NCI-H187 (cell line): ENCODE measurements at regions not wholly inside any gene's neighbourhood (a gene's known extent, or its start where the extent isn't known, plus 50 kb on each side); places are given as distances from the start of the nearest gene placed in this dataset.
"Not testable (repeated sequence)": the region's sequence is repeated elsewhere in the genome, so short reads cannot be mapped to it uniquely, and the experiment has no call there.

Source experiments
- DNase-seq, 2 experiments: peaks; one replicate each; lab custom pipeline; 2025; lab: John Stamatoyannopoulos, UW

GRCh38 chr18:22284581-22285360, 115.4 kb downstream of the GATA6 start:
- no peak for DNase-seq

GRCh38 chr18:22283855-22284254, 114.5 kb downstream of the GATA6 start:
- not testable (repeated sequence) for DNase-seq

GRCh38 chr18:22283397-22283796, 114.0 kb downstream of the GATA6 start:
- no peak for DNase-seq

GRCh38 chr18:22283116-22283395, 113.7 kb downstream of the GATA6 start:
- no peak for DNase-seq

- no peak for DNase-seq
Observed at GRCh38 chr18:22282311-22283115, 113.1 kb downstream of the GATA6 start.

- no peak for DNase-seq
Observed at GRCh38 chr18:22280453-22280750, 111.0 kb downstream of the GATA6 start.

GRCh38 chr18:22279741-22280452, 110.5 kb downstream of the GATA6 start:
- no peak for DNase-seq

- no peak for DNase-seq
Observed at GRCh38 chr18:22278798-22279197, 109.4 kb downstream of the GATA6 start.

- DNase-seq, result no peak
Observed at GRCh38 chr18:22277758-22278157, 108.4 kb downstream of the GATA6 start.

- DNase-seq, result no peak
Observed at GRCh38 chr18:22276334-22276713, 106.9 kb downstream of the GATA6 start.

GRCh38 chr18:22275706-22276333, 106.4 kb downstream of the GATA6 start:
- DNase-seq, result no peak

- DNase-seq, result no peak
Observed at GRCh38 chr18:22273101-22274039, 104.0 kb downstream of the GATA6 start.

GRCh38 chr18:22272242-22272641, 102.9 kb downstream of the GATA6 start:
- DNase-seq, result no peak

- no peak for DNase-seq
Observed at GRCh38 chr18:22271030-22271429, 101.6 kb downstream of the GATA6 start.

- no peak for DNase-seq
Observed at GRCh38 chr18:22268641-22269128, 99.3 kb downstream of the GATA6 start.

GRCh38 chr18:22267697-22268096, 98.3 kb downstream of the GATA6 start:
- DNase-seq, result no peak

- DNase-seq, result no peak
Observed at GRCh38 chr18:22267225-22267624, 97.8 kb downstream of the GATA6 start.

- no peak for DNase-seq
Observed at GRCh38 chr18:22265838-22266237, 96.4 kb downstream of the GATA6 start.

GRCh38 chr18:22260208-22260820, 90.9 kb downstream of the GATA6 start:
- DNase-seq, result no peak

- DNase-seq, result no peak
Observed at GRCh38 chr18:22257022-22257543, 87.7 kb downstream of the GATA6 start.

- no peak for DNase-seq
Observed at GRCh38 chr18:22254088-22254487, 84.7 kb downstream of the GATA6 start.
